SU-DHL-6 (cell line): ENCODE measurements at regions not wholly inside any gene's neighbourhood (a gene's known extent, or its start where the extent isn't known, plus 50 kb on each side); places are given as distances from the start of the nearest gene placed in this dataset.

Experiments
- H2AFZ ChIP-seq: fragments of 200-600 bp; sonication (generic); 2 replicates; pipeline ENCODE4 v1.6.1; 2014; ENCODE audit warnings: low read depth, mild to moderate bottlenecking, moderate library complexity, mixed read lengths, antibody characterized with exemption, low read length; ENCODE audit not compliant: severe bottlenecking
- H3F3A ChIP-seq: fragments of 200-600 bp; shearing (Covaris generic); 2 replicates; pipeline ENCODE4 v1.6.0; 2016; ENCODE audit warnings: antibody characterized with exemption, mild to moderate bottlenecking; ENCODE audit not compliant: insufficient read depth
- H3K27ac ChIP-seq: fragments of 200-600 bp; sonication (generic); 2 replicates; pipeline ENCODE4 v1.5.1; 2016; ENCODE audit warnings: low read depth, mild to moderate bottlenecking, low read length, moderate library complexity, mixed read lengths
- H3K27me3 ChIP-seq: fragments of 200-600 bp; sonication (generic), shearing (Covaris generic); 2 replicates; pipeline ENCODE4 v1.6.0; 2014; ENCODE audit warnings: mild to moderate bottlenecking, low read length
- H3K36me3 ChIP-seq: fragments of 200-600 bp; sonication (generic); 2 replicates; pipeline ENCODE4 v1.6.1; 2014; ENCODE audit warnings: mild to moderate bottlenecking, low read length, mixed read lengths
- H3K4me2 ChIP-seq: fragments of 300-600, 200-600 bp; shearing (Covaris generic), sonication (generic); 2 replicates; pipeline ENCODE4 v1.6.0; 2014; ENCODE audit warnings: low read length, low read depth, mild to moderate bottlenecking; ENCODE audit not compliant: poor library complexity, severe bottlenecking
- H3K4me3 ChIP-seq: fragments of 200-600 bp; sonication (generic); 2 replicates; pipeline ENCODE4 v1.5.1; 2014; ENCODE audit warnings: antibody characterized with exemption, low read length, mild to moderate bottlenecking, mixed read lengths; ENCODE audit not compliant: insufficient read depth, poor library complexity, severe bottlenecking
- H3K79me2 ChIP-seq: fragments of 200-600 bp; sonication (generic); 2 replicates; pipeline ENCODE4 v1.6.1; 2014; ENCODE audit warnings: mild to moderate bottlenecking, low read length, moderate library complexity; ENCODE audit not compliant: insufficient read depth
- H3K9ac ChIP-seq: fragments of 200-600 bp; sonication (generic); 2 replicates; pipeline ENCODE4 v1.7.0; 2014; ENCODE audit warnings: mild to moderate bottlenecking, low read length
- H3K9me2 ChIP-seq: fragments of 200-600 bp; sonication (generic); replicated peaks from 2 replicates; pipeline ENCODE4 v1.6.1; 2014; ENCODE audit warnings: low read length; ENCODE audit not compliant: insufficient read depth
- H3K9me3 ChIP-seq: fragments of 200-600 bp; sonication (generic); 2 replicates; pipeline ENCODE4 v1.6.1; 2014; ENCODE audit warnings: low read length, mixed read lengths; ENCODE audit not compliant: insufficient read depth
- H4K20me1 ChIP-seq: fragments of 200-600 bp; sonication (generic); 2 replicates; pipeline ENCODE4 v1.6.1; 2014; ENCODE audit warnings: low read depth, mild to moderate bottlenecking, antibody characterized with exemption, low read length, moderate library complexity, mixed read lengths
- CTCF ChIP-seq: fragments of 200-600 bp; sonication (generic); IDR thresholded peaks from one replicate; pipeline ENCODE4 v1.5.1; 2017; ENCODE audit warnings: antibody characterized with exemption, mild to moderate bottlenecking, low read length, moderate library complexity; ENCODE audit not compliant: insufficient read depth, poor library complexity, severe bottlenecking
- EZH2phosphoT487 ChIP-seq: fragments of 200-600 bp; sonication (generic), shearing (Covaris generic); conservative IDR thresholded peaks from 2 replicates; pipeline ENCODE4 v1.6.1; 2018; ENCODE audit warnings: mild to moderate bottlenecking, antibody characterized with exemption, low read length, moderate library complexity, mixed read lengths

GRCh38 chr3:67976663-67977062 lies 322.3 kb upstream of the SUCLG2 start:
- Histone ChIP-seq H3F3A (no peaks in the 10 kb centered on the region), H3K9me3 (no peaks in the 10 kb centered on the region), H3K79me2 (no peaks in the 10 kb centered on the region), H3K36me3 (no peaks in the 10 kb centered on the region), H2AFZ (no peak overlapping the region), H3K27ac (no peak overlapping the region), H3K9me2 (no peaks in the 10 kb centered on the region), H3K4me2 (no peak overlapping the region), H3K27me3 (no peaks in the 10 kb centered on the region), H3K4me3 (no peak overlapping the region), H3K9ac (no peak overlapping the region), H4K20me1 (no peaks in the 10 kb centered on the region)
- no peak for TF ChIP-seq CTCF
- no peak for TF ChIP-seq EZH2phosphoT487

DNA sequence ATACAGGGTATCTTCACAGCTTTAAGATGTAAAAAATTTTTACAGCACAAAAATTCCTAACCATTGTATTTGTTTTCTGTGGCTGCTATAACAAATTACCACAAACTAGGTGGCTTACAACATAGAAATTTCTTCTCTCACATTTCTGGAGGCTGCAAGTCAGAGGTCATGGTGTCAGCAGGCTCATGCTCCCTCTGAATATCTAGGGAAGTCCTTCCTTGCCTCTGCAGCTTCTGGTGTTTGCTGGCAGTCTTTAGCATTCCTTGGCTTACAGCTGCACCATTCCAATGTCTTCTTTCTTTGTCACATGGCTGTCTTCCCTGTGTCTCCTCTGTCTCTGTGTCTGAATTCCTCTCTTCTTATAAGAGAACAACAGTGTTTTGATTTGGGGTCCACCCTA lies 310.2 kb upstream of the SUCLG2 start:
- no peak overlapping the region for H2AFZ ChIP-seq
- no peak overlapping the region for H3K9ac ChIP-seq
- no peaks in the 10 kb centered on the region for H4K20me1 ChIP-seq
- H3K79me2 ChIP-seq = no peaks in the 10 kb centered on the region
- no peak overlapping the region for H3K27ac ChIP-seq
- H3K4me2 ChIP-seq = no peak overlapping the region
- no peaks in the 10 kb centered on the region for H3K9me2 ChIP-seq
- H3K9me3 ChIP-seq = no peaks in the 10 kb centered on the region
- TF ChIP-seq CTCF = no peak
- no peak for TF ChIP-seq EZH2phosphoT487
- no peaks in the 10 kb centered on the region for H3F3A ChIP-seq
- H3K36me3 ChIP-seq = no peaks in the 10 kb centered on the region
- H3K27me3 ChIP-seq = no peaks in the 10 kb centered on the region
- no peak overlapping the region for H3K4me3 ChIP-seq

GRCh38 chr3:67957268-67957667 lies 302.9 kb upstream of the SUCLG2 start:
- H3K9ac ChIP-seq = no peak overlapping the region
- H3K4me3 ChIP-seq = no peak overlapping the region
- no peaks in the 10 kb centered on the region for H3K9me3 ChIP-seq
- no peak overlapping the region for H2AFZ ChIP-seq
- H3K27ac ChIP-seq = no peak overlapping the region
- TF ChIP-seq EZH2phosphoT487 (no peak), CTCF (no peak)
- no peaks in the 10 kb centered on the region for H3K27me3 ChIP-seq
- no peaks in the 10 kb centered on the region for H3K79me2 ChIP-seq
- H3K9me2 ChIP-seq = no peaks in the 10 kb centered on the region
- H4K20me1 ChIP-seq = no peaks in the 10 kb centered on the region
- no peaks in the 10 kb centered on the region for H3F3A ChIP-seq
- H3K4me2 ChIP-seq = no peak overlapping the region
- H3K36me3 ChIP-seq = no peaks in the 10 kb centered on the region
